Endodermal cell (in vitro differentiated cells): ENCODE measurements at regions not wholly inside any gene's neighbourhood (a gene's known extent, or its start where the extent isn't known, plus 50 kb on each side); places are given as distances from the start of the nearest gene placed in this dataset.

Source experiments
- DNase-seq: peaks from one replicate; pipeline ENCODE4 v3.0.0-alpha.2; 2017
- H3K27ac ChIP-seq: 2 replicates; pipeline ENCODE4 v1.5.1; 2013; ENCODE audit warnings: mild to moderate bottlenecking, low read depth, low read length, moderate library complexity
- H3K27me3 ChIP-seq: 2 replicates; pipeline ENCODE4 v1.6.1; 2013; ENCODE audit warnings: mild to moderate bottlenecking, low read length, moderate library complexity; ENCODE audit not compliant: insufficient read depth, control insufficient read depth, poor library complexity, severe bottlenecking
- H3K36me3 ChIP-seq: 2 replicates; pipeline ENCODE4 v1.7.0; 2013; ENCODE audit warnings: mild to moderate bottlenecking, low read length, moderate library complexity; ENCODE audit not compliant: control insufficient read depth, insufficient read depth
- H3K4me1 ChIP-seq: one replicate; pipeline ENCODE4 v1.7.0; 2013; ENCODE audit warnings: low read length; ENCODE audit not compliant: control insufficient read depth, insufficient read depth
- H3K4me3 ChIP-seq: 2 replicates; pipeline ENCODE4 v1.5.1; 2013; ENCODE audit warnings: mild to moderate bottlenecking, low read length, moderate library complexity
- H3K9ac ChIP-seq: 2 replicates; pipeline ENCODE4 v1.6.1; 2013; ENCODE audit warnings: mild to moderate bottlenecking, low read length, moderate library complexity; ENCODE audit not compliant: poor library complexity, severe bottlenecking; ENCODE audit errors: extremely low read depth
- H3K9me3 ChIP-seq: 2 replicates; pipeline ENCODE4 v1.6.1; 2013; ENCODE audit warnings: mild to moderate bottlenecking, low read length, moderate library complexity; ENCODE audit not compliant: control insufficient read depth
- H3K27ac Mint-ChIP-seq: 2 replicates; pipeline ENCODE4 v1.8.0; 2020; ENCODE audit warnings: mixed read lengths
- H3K27me3 Mint-ChIP-seq: 2 replicates; pipeline ENCODE4 v1.8.0; 2021; ENCODE audit warnings: mild to moderate bottlenecking, mixed read lengths; ENCODE audit not compliant: insufficient read depth
- H3K36me3 Mint-ChIP-seq: 2 replicates; pipeline ENCODE4 v1.8.0; 2020; ENCODE audit warnings: low read depth, mixed read lengths
- H3K4me1 Mint-ChIP-seq: 2 replicates; pipeline ENCODE4 v1.8.0; 2020; ENCODE audit warnings: mixed read lengths
- H3K4me3 Mint-ChIP-seq: 2 replicates; pipeline ENCODE4 v1.8.0; 2020; ENCODE audit warnings: mild to moderate bottlenecking, moderate library complexity, mixed read lengths
- H3K9me3 Mint-ChIP-seq: 2 replicates; pipeline ENCODE4 v1.8.0; 2020; ENCODE audit warnings: mild to moderate bottlenecking, mixed read lengths
- WGBS, 2 experiments: methylation state at CpG; one replicate each; pipeline versions ENCODE4 v1.1.5 to v1.1.7; 2013; ENCODE audit warnings: missing lambda C conversion rate in 2 of 2, mixed read lengths in 1 of 2; ENCODE audit not compliant: insufficient coverage in 1 of 2, insufficient read length in 1 of 2; 5-methylcytosine and 5-hydroxymethylcytosine counted together
- TF ChIP-seq, protein P1 (sequence below): fragments of 200-600 bp; sonication (generic); conservative IDR thresholded peaks from 2 replicates; pipeline ENCODE4 v1.5.0; 2021; ENCODE audit warnings: antibody characterized with exemption, mild to moderate bottlenecking

- H3K9ac ChIP-seq: no peak overlapping the region
- TF ChIP-seq, protein P1, sequence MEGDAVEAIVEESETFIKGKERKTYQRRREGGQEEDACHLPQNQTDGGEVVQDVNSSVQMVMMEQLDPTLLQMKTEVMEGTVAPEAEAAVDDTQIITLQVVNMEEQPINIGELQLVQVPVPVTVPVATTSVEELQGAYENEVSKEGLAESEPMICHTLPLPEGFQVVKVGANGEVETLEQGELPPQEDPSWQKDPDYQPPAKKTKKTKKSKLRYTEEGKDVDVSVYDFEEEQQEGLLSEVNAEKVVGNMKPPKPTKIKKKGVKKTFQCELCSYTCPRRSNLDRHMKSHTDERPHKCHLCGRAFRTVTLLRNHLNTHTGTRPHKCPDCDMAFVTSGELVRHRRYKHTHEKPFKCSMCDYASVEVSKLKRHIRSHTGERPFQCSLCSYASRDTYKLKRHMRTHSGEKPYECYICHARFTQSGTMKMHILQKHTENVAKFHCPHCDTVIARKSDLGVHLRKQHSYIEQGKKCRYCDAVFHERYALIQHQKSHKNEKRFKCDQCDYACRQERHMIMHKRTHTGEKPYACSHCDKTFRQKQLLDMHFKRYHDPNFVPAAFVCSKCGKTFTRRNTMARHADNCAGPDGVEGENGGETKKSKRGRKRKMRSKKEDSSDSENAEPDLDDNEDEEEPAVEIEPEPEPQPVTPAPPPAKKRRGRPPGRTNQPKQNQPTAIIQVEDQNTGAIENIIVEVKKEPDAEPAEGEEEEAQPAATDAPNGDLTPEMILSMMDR: no peak
- no peak overlapping the region for H3K27ac Mint-ChIP-seq
- no peak overlapping the region for H3K4me3 ChIP-seq
- no peaks in the 10 kb centered on the region for H3K9me3 Mint-ChIP-seq
- H3K27me3 Mint-ChIP-seq: no peaks in the 10 kb centered on the region
- no peaks in the 10 kb centered on the region for H3K4me1 ChIP-seq
- H3K4me1 Mint-ChIP-seq: peaks cover 16% of the 10 kb centered on the region
- no peak overlapping the region for H3K4me3 Mint-ChIP-seq
- 80 to 89% methylated on average over 15 to 16 of the region's 16 CpGs for WGBS, 2 experiments
- H3K27ac ChIP-seq: peak overlapping the region; percentile 75
- DNase-seq: no peak
- H3K36me3 ChIP-seq: no peaks in the 10 kb centered on the region
- no peaks in the 10 kb centered on the region for H3K9me3 ChIP-seq
- H3K36me3 Mint-ChIP-seq: no peaks in the 10 kb centered on the region
- H3K27me3 ChIP-seq: no peaks in the 10 kb centered on the region
Measured at GRCh38 chr10:10870523-10871241, 147.0 kb upstream of the CELF2 start.

DNA sequence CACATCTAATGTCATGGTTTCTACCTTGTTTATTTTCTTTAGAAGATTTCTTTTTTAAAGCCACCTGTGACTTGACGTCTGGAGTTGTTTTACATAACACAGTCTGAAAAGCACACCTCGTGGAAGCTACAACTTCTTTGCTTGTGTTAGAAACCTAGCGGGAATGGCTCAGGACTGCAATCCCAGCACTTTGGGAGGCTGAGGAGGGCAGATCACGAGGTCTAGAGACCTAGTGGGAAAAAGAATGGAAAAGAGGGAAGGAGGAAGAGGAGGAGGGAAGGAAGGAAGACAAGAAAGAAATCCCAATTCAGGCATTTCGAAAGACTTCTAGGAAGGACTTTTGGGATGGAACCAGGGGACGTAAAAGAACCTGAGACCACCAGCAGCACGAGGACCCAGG lies 146.3 kb upstream of the CELF2 start:
- H3K4me3 ChIP-seq: no peak overlapping the region
- Mint-ChIP-seq H3K9me3 (no peaks in the 10 kb centered on the region), H3K27me3 (no peaks in the 10 kb centered on the region), H3K4me3 (no peak overlapping the region), H3K27ac (no peak overlapping the region), H3K4me1 (peaks cover 16% of the 10 kb centered on the region), H3K36me3 (no peaks in the 10 kb centered on the region)
- no peaks in the 10 kb centered on the region for H3K36me3 ChIP-seq
- H3K27ac ChIP-seq: peak overlapping the region; percentile 75
- no peaks in the 10 kb centered on the region for H3K9me3 ChIP-seq
- no peaks in the 10 kb centered on the region for H3K27me3 ChIP-seq
- H3K4me1 ChIP-seq: no peaks in the 10 kb centered on the region
- 72 to 86% methylated on average over 7 of the region's 7 CpGs for WGBS, 2 experiments
- H3K9ac ChIP-seq: no peak overlapping the region
- DNase-seq: no peak
- TF ChIP-seq, protein P1: no peak

- no peak overlapping the region for H3K9ac ChIP-seq
Measured at GRCh38 chr10:10872035-10872673, 145.5 kb upstream of the CELF2 start.

More at GRCh38 chr10:10872035-10872673, 145.5 kb upstream of the CELF2 start:
- H3K27me3 Mint-ChIP-seq: no peaks in the 10 kb centered on the region
- Histone ChIP-seq H3K27me3 (no peaks in the 10 kb centered on the region), H3K27ac (peak overlapping the region; percentile 4), H3K36me3 (no peaks in the 10 kb centered on the region), H3K4me1 (no peaks in the 10 kb centered on the region), H3K9me3 (no peaks in the 10 kb centered on the region), H3K4me3 (no peak overlapping the region)
- DNase-seq: no peak
- TF ChIP-seq, protein P1: no peak
- H3K4me1 Mint-ChIP-seq: peaks cover 19% of the 10 kb centered on the region
- H3K27ac Mint-ChIP-seq: no peak overlapping the region
- 72 to 85% methylated on average over 4 to 6 of the region's 6 CpGs for WGBS, 2 experiments
- no peaks in the 10 kb centered on the region for H3K9me3 Mint-ChIP-seq
- no peaks in the 10 kb centered on the region for H3K36me3 Mint-ChIP-seq
- H3K4me3 Mint-ChIP-seq: no peak overlapping the region
